ENCODE measurements at regions not wholly inside any gene's neighbourhood (a gene's known extent, or its start where the extent isn't known, plus 50 kb on each side); places are given as distances from the start of the nearest gene placed in this dataset.
"Not testable (repeated sequence)": the region's sequence is repeated elsewhere in the genome, so short reads cannot be mapped to it uniquely, and the experiment has no call there.

DNA sequence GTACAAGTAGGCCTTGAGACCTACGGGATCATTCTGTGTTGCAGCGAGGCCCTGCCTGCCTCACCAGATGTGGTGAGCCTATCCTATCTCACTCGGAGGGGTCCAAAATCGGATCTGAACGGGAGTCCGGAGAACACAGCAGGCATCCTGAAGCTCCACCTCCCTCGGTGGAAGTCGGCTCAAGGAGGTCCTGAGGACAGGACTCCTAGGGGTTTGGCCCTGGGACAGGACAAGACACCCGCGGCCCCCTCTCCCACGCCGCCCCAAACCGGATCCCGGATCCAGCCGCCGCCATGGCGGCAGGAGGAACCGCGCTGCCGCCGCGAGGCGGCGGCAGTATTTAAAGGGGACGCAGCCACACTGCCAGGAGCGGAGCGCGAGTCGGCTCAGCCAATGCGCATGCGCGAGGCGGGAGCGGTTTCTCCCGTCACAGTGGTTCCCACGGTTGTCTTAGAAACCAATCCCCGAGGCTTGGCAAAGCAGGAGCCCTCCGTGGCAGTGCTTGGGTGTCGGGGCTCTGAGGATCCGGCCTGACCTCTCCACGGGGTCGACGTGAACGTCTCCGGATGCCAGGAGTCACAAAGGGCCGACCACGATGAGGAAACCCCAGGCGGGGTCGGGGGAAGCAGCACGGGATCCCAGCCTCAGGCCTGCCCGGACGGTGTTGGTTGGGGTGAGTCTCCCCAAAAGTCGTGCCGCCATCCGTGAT, 454.6 kb upstream of the ZNG1F start:
- peak in 2 of 4 donors; percentile 45 to 56 for DNase-seq (ENCODE audit: low read depth in 4 of 4, low spot score in 3 of 4)

- DNase-seq (ENCODE audit: low read depth in 4 of 4, low spot score in 3 of 4), result not testable (repeated sequence)
Observed at GRCh38 chr9:41633726-41634125, 444.6 kb upstream of the ZNG1F start.

- DNase-seq (ENCODE audit: low read depth in 4 of 4, low spot score in 3 of 4), result not testable (repeated sequence)
Observed at GRCh38 chr9:41623666-41624065, 434.5 kb upstream of the ZNG1F start.

- not testable (repeated sequence) for DNase-seq (ENCODE audit: low read depth in 4 of 4, low spot score in 3 of 4)
Observed at GRCh38 chr9:41619254-41619653, 430.1 kb upstream of the ZNG1F start.

DNA sequence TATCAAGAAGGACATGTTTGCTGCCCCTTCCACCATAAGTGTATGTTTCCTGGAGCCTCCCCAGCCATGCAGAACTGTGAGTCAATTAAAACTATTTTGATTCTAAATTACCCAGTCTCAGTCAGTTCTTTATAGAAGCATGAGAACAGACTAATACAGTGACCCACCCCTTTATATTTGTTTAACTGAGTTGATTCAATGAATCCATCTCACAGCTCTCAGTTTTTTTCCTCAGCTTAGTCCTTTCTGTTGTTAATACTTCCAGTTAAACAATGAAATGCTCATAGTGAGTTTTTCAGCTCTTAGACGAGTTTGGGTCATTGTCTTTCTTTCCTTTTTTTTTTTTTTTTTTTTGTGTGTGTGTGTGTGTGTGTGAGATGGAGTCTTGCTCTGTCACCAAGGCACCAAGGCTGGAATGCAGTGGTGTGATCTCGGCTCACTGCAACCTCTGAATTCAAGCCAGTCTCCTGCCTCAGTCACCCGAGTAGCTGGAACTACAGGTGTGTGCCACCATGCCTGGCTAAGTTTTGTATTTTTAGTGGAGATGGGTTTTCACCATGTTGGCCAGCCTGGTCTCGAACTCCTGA, 417.9 kb upstream of the ZNG1F start:
- not testable (repeated sequence) for DNase-seq (ENCODE audit: low read depth in 4 of 4, low spot score in 3 of 4)

DNA sequence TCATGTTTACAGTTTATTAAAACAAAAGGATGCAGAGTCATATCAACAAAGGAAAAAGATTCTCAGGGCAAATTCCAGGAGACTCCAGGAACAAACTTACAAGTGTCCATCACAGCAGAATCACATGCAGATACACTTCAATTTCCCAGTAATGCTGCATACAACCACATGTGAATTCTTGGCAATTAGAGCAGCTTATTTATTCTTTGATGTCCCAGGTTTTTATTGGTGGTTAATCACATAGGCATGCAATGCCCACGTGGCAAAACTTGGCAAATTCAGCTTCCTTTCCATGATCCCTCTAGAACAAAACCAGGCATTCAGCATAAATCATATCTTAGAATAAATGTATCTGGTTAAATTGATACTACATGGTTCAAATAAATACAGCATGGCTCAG, 376.5 kb upstream of the ZNG1F start:
- not testable (repeated sequence) for DNase-seq (ENCODE audit: low read depth in 4 of 4, low spot score in 3 of 4)
